ENCODE measurements at regions not wholly inside any gene's neighbourhood (a gene's known extent, or its start where the extent isn't known, plus 50 kb on each side); places are given as distances from the start of the nearest gene placed in this dataset.

- ATAC-seq (ENCODE audit: low read depth in 2 of 2) (no peak), DNase-seq (peak in 1 of 3 donors; percentile 3)
- no peaks in the 10 kb centered on the region for H3K4me1 ChIP-seq (ENCODE audit: control insufficient read depth, insufficient read depth, low read length, poor library complexity, severe bottlenecking)
- H3K27me3 ChIP-seq (ENCODE audit: control insufficient read depth, insufficient read depth, low read length) = no peaks in the 10 kb centered on the region
- H3K4me3 ChIP-seq (ENCODE audit: low read depth, low read length) = peak overlapping the region; percentile 76
- H3K27me3 Mint-ChIP-seq = peaks cover 4% of the 10 kb centered on the region
- H3K4me3 Mint-ChIP-seq = peak overlapping the region; percentile 74 to 92 (median 76)
- no peaks in the 10 kb centered on the region for H3K36me3 ChIP-seq (ENCODE audit: control insufficient read depth, insufficient read depth, low read length)
- H3K27ac ChIP-seq (ENCODE audit: insufficient read depth, low read length, poor library complexity, severe bottlenecking) = no peak overlapping the region
- peaks cover 7 to 22% (median 16%) of the 10 kb centered on the region in 4 donors for H3K4me1 Mint-ChIP-seq
- no peak overlapping the region for H3K27ac Mint-ChIP-seq
- no peaks in the 10 kb centered on the region for H3K9me3 ChIP-seq (ENCODE audit: control insufficient read depth in 2 of 2, low read length in 2 of 2)
- H3K36me3 Mint-ChIP-seq = no peaks in the 10 kb centered on the region
- peaks cover 0 to 6% (median 0%) of the 10 kb centered on the region in 7 donors for H3K9me3 Mint-ChIP-seq
Observed at GRCh38 chr2:35891528-35891927, 464.1 kb upstream of the CRIM1 start.

- H3K4me3 ChIP-seq (ENCODE audit: low read depth, low read length) = no peak overlapping the region
- H3K36me3 Mint-ChIP-seq = no peaks in the 10 kb centered on the region
- ATAC-seq (ENCODE audit: low read depth in 2 of 2) = no peak
- H3K4me1 ChIP-seq (ENCODE audit: control insufficient read depth, insufficient read depth, low read length, poor library complexity, severe bottlenecking) = no peaks in the 10 kb centered on the region
- no peak overlapping the region for H3K27ac Mint-ChIP-seq
- no peak overlapping the region for H3K27ac ChIP-seq (ENCODE audit: insufficient read depth, low read length, poor library complexity, severe bottlenecking)
- no peaks in the 10 kb centered on the region for H3K9me3 ChIP-seq (ENCODE audit: control insufficient read depth in 2 of 2, low read length in 2 of 2)
- peaks cover 0 to 15% (median 7%) of the 10 kb centered on the region in 4 donors for H3K4me1 Mint-ChIP-seq
- H3K9me3 Mint-ChIP-seq = peaks cover 0 to 4% (median 0%) of the 10 kb centered on the region in 7 donors
- no peaks in the 10 kb centered on the region for H3K36me3 ChIP-seq (ENCODE audit: control insufficient read depth, insufficient read depth, low read length)
- H3K27me3 Mint-ChIP-seq = peaks cover 4% of the 10 kb centered on the region
- no peak for DNase-seq
- no peak overlapping the region for H3K4me3 Mint-ChIP-seq
- H3K27me3 ChIP-seq (ENCODE audit: control insufficient read depth, insufficient read depth, low read length) = no peaks in the 10 kb centered on the region
Observed at GRCh38 chr2:35887146-35887545, 468.4 kb upstream of the CRIM1 start.

GRCh38 chr2:35873921-35874320 lies 481.7 kb upstream of the CRIM1 start:
- Histone ChIP-seq H3K27ac (ENCODE audit: insufficient read depth, low read length, poor library complexity, severe bottlenecking) (no peak overlapping the region), H3K4me3 (ENCODE audit: low read depth, low read length) (no peak overlapping the region), H3K36me3 (ENCODE audit: control insufficient read depth, insufficient read depth, low read length) (no peaks in the 10 kb centered on the region), H3K9me3 (ENCODE audit: control insufficient read depth in 2 of 2, low read length in 2 of 2) (no peaks in the 10 kb centered on the region), H3K4me1 (ENCODE audit: control insufficient read depth, insufficient read depth, low read length, poor library complexity, severe bottlenecking) (no peaks in the 10 kb centered on the region), H3K27me3 (ENCODE audit: control insufficient read depth, insufficient read depth, low read length) (no peaks in the 10 kb centered on the region)
- peaks cover 0 to 1% (median 0%) of the 10 kb centered on the region in 7 donors for H3K9me3 Mint-ChIP-seq
- H3K4me1 Mint-ChIP-seq = no peaks in the 10 kb centered on the region
- H3K36me3 Mint-ChIP-seq = no peaks in the 10 kb centered on the region
- DNase-seq = no peak
- H3K27me3 Mint-ChIP-seq = no peaks in the 10 kb centered on the region
- H3K27ac Mint-ChIP-seq = no peak overlapping the region
- H3K4me3 Mint-ChIP-seq = no peak overlapping the region
- no peak for ATAC-seq (ENCODE audit: low read depth in 2 of 2)

- H3K4me1 ChIP-seq (ENCODE audit: control insufficient read depth, insufficient read depth, low read length, poor library complexity, severe bottlenecking) = no peaks in the 10 kb centered on the region
- Mint-ChIP-seq H3K27me3 (no peaks in the 10 kb centered on the region), H3K27ac (no peak overlapping the region), H3K4me3 (no peak overlapping the region), H3K9me3 (peaks cover 0 to 1% (median 0%) of the 10 kb centered on the region in 7 donors), H3K36me3 (no peaks in the 10 kb centered on the region), H3K4me1 (no peaks in the 10 kb centered on the region)
- H3K4me3 ChIP-seq (ENCODE audit: low read depth, low read length) = no peak overlapping the region
- H3K27me3 ChIP-seq (ENCODE audit: control insufficient read depth, insufficient read depth, low read length) = no peaks in the 10 kb centered on the region
- ATAC-seq (ENCODE audit: low read depth in 2 of 2) (no peak), DNase-seq (no peak)
- no peaks in the 10 kb centered on the region for H3K36me3 ChIP-seq (ENCODE audit: control insufficient read depth, insufficient read depth, low read length)
- H3K9me3 ChIP-seq (ENCODE audit: control insufficient read depth in 2 of 2, low read length in 2 of 2) = no peaks in the 10 kb centered on the region
- no peak overlapping the region for H3K27ac ChIP-seq (ENCODE audit: insufficient read depth, low read length, poor library complexity, severe bottlenecking)
Observed at GRCh38 chr2:35871672-35872071, 483.9 kb upstream of the CRIM1 start.

GRCh38 chr2:35870713-35871112 lies 484.9 kb upstream of the CRIM1 start:
- Histone ChIP-seq H3K27ac (ENCODE audit: insufficient read depth, low read length, poor library complexity, severe bottlenecking) (no peak overlapping the region), H3K27me3 (ENCODE audit: control insufficient read depth, insufficient read depth, low read length) (no peaks in the 10 kb centered on the region), H3K4me3 (ENCODE audit: low read depth, low read length) (no peak overlapping the region), H3K9me3 (ENCODE audit: control insufficient read depth in 2 of 2, low read length in 2 of 2) (no peaks in the 10 kb centered on the region), H3K36me3 (ENCODE audit: control insufficient read depth, insufficient read depth, low read length) (no peaks in the 10 kb centered on the region), H3K4me1 (ENCODE audit: control insufficient read depth, insufficient read depth, low read length, poor library complexity, severe bottlenecking) (no peaks in the 10 kb centered on the region)
- ATAC-seq (ENCODE audit: low read depth in 2 of 2) (no peak), DNase-seq (no peak)
- Mint-ChIP-seq H3K27me3 (no peaks in the 10 kb centered on the region), H3K36me3 (no peaks in the 10 kb centered on the region), H3K4me1 (no peaks in the 10 kb centered on the region), H3K9me3 (peaks cover 0 to 1% (median 0%) of the 10 kb centered on the region in 7 donors), H3K4me3 (no peak overlapping the region), H3K27ac (no peak overlapping the region)

GRCh38 chr2:35864141-35864540 lies 491.4 kb upstream of the CRIM1 start:
- H3K36me3 Mint-ChIP-seq = no peaks in the 10 kb centered on the region

GRCh38 chr2:35858216-35858615 lies 497.4 kb upstream of the CRIM1 start:
- peaks cover 12% of the 10 kb centered on the region for H3K27me3 Mint-ChIP-seq
- no peaks in the 10 kb centered on the region for H3K27me3 ChIP-seq (ENCODE audit: control insufficient read depth, insufficient read depth, low read length)
- H3K4me1 Mint-ChIP-seq = no peaks in the 10 kb centered on the region
- no peaks in the 10 kb centered on the region for H3K9me3 ChIP-seq (ENCODE audit: control insufficient read depth in 2 of 2, low read length in 2 of 2)
- H3K4me1 ChIP-seq (ENCODE audit: control insufficient read depth, insufficient read depth, low read length, poor library complexity, severe bottlenecking) = no peaks in the 10 kb centered on the region
- no peak overlapping the region for H3K27ac ChIP-seq (ENCODE audit: insufficient read depth, low read length, poor library complexity, severe bottlenecking)
- ATAC-seq (ENCODE audit: low read depth in 2 of 2) = no peak
- peaks cover 0 to 1% (median 0%) of the 10 kb centered on the region in 7 donors for H3K9me3 Mint-ChIP-seq
- no peak overlapping the region for H3K4me3 Mint-ChIP-seq
- H3K36me3 Mint-ChIP-seq = no peaks in the 10 kb centered on the region
- no peaks in the 10 kb centered on the region for H3K36me3 ChIP-seq (ENCODE audit: control insufficient read depth, insufficient read depth, low read length)
- no peak overlapping the region for H3K27ac Mint-ChIP-seq
- H3K4me3 ChIP-seq (ENCODE audit: low read depth, low read length) = no peak overlapping the region
- DNase-seq = no peak

More at GRCh38 chr2:35864141-35864540, 491.4 kb upstream of the CRIM1 start:
- H3K27ac ChIP-seq (ENCODE audit: insufficient read depth, low read length, poor library complexity, severe bottlenecking) = no peak overlapping the region
- no peaks in the 10 kb centered on the region for H3K27me3 ChIP-seq (ENCODE audit: control insufficient read depth, insufficient read depth, low read length)
- no peaks in the 10 kb centered on the region for H3K9me3 ChIP-seq (ENCODE audit: control insufficient read depth in 2 of 2, low read length in 2 of 2)
- no peak for DNase-seq
- H3K27me3 Mint-ChIP-seq = peaks cover 16% of the 10 kb centered on the region
- H3K9me3 Mint-ChIP-seq = peaks cover 0 to 1% (median 0%) of the 10 kb centered on the region in 7 donors
- no peak overlapping the region for H3K27ac Mint-ChIP-seq
- ATAC-seq (ENCODE audit: low read depth in 2 of 2) = no peak
- no peak overlapping the region for H3K4me3 ChIP-seq (ENCODE audit: low read depth, low read length)
- H3K4me1 ChIP-seq (ENCODE audit: control insufficient read depth, insufficient read depth, low read length, poor library complexity, severe bottlenecking) = no peaks in the 10 kb centered on the region
- no peaks in the 10 kb centered on the region for H3K4me1 Mint-ChIP-seq
- H3K4me3 Mint-ChIP-seq = no peak overlapping the region
- H3K36me3 ChIP-seq (ENCODE audit: control insufficient read depth, insufficient read depth, low read length) = no peaks in the 10 kb centered on the region

- H3K27me3 Mint-ChIP-seq = peaks cover 10% of the 10 kb centered on the region
- no peak overlapping the region for H3K27ac ChIP-seq (ENCODE audit: insufficient read depth, low read length, poor library complexity, severe bottlenecking)
- no peaks in the 10 kb centered on the region for H3K36me3 ChIP-seq (ENCODE audit: control insufficient read depth, insufficient read depth, low read length)
- no peaks in the 10 kb centered on the region for H3K9me3 ChIP-seq (ENCODE audit: control insufficient read depth in 2 of 2, low read length in 2 of 2)
- no peaks in the 10 kb centered on the region for H3K27me3 ChIP-seq (ENCODE audit: control insufficient read depth, insufficient read depth, low read length)
- H3K27ac Mint-ChIP-seq = no peak overlapping the region
- H3K4me1 Mint-ChIP-seq = no peaks in the 10 kb centered on the region
- H3K4me3 ChIP-seq (ENCODE audit: low read depth, low read length) = no peak overlapping the region
- H3K9me3 Mint-ChIP-seq = peaks cover 0 to 1% (median 0%) of the 10 kb centered on the region in 7 donors
- H3K36me3 Mint-ChIP-seq = no peaks in the 10 kb centered on the region
- H3K4me1 ChIP-seq (ENCODE audit: control insufficient read depth, insufficient read depth, low read length, poor library complexity, severe bottlenecking) = no peaks in the 10 kb centered on the region
- no peak overlapping the region for H3K4me3 Mint-ChIP-seq
- DNase-seq (no peak), ATAC-seq (ENCODE audit: low read depth in 2 of 2) (no peak)
Observed at GRCh38 chr2:35857498-35857897, 498.1 kb upstream of the CRIM1 start.

All from CD4-positive, CD25-positive, alpha-beta regulatory T cell (primary cell).